NCI-H1436 (cell line): ENCODE measurements at regions not wholly inside any gene's neighbourhood (a gene's known extent, or its start where the extent isn't known, plus 50 kb on each side); places are given as distances from the start of the nearest gene placed in this dataset.

Source experiments
- DNase-seq: peaks from one replicate; lab custom pipeline; 2025; lab: John Stamatoyannopoulos, UW

DNA sequence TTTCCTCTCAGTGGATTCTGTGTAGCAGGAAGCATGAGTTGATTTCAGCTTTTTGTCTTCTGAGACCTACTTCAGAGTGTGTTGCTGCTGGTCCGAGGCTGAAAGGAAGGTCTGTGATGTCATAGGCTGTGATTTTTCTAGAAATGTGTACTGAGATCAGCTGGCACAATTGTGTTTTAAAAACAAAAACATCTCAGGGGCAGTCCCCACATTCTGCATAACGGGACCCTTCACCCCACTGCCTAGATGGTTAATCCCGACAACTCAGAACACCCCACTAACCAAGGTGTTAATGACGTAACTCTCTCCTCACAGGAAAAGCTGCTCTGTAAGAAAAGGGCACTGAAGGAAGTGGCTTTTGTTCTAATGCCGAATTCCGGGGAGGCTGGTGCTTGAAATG, 59.8 kb upstream of the PPP2R5A start:
- no peak for DNase-seq

DNA sequence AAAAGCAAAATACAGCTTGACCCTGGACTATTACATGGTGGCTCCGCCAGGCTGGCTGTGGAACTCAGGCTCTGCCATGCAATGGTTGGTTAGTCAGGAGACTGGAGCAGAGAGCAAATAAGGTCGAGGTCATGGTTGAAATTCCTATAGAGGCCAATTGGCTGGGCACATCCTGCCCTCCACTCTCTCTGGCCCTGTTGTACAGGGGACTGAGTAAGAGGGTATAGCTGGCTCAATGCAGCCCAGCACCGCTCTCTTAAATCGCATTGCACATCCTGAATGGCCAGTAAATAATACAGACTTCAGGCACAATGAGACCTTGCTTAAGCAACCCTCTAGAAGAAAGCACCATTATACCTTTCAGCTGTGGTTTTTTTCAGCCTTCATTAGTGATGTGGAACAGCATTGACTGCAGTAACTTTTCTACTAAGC, 59.3 kb upstream of the PPP2R5A start:
- DNase-seq = no peak

DNA sequence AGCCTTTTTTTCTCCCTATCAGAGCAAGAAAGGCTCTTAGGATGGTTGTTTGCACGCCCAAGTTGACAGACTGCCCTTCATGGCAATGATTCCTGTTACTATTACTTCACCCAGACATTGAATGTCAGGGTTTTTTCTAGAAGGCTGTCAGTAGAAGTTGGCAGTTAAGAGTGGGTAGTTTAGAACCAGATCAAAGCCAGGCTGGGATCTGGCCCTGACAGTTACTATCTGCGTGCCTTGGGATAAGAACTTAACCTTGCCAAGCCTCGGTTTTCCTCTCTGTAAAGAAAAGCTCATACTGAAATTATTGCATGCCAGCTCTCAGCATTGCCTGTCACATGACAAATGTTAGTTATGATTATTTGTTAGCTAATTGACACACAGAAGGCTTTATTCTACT, 58.7 kb upstream of the PPP2R5A start:
- DNase-seq = no peak

DNA sequence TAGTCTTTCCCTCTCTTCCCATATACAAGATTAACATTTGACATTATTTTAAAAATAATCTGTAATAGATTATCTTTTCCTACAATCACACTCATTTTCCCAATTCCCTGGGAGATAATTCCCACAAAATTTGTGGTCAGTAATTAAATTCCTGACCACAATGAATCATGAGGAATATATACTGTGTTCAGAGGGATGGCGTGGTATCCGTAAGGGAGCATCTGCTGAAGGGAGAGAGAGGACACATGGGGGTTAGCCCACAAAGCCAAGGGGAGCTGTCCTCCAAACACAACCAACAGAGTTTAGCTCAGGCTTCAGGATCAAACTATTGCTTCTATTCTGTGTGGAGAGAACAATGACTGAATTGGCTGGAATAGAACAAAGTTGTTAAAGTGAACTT, 57.1 kb upstream of the PPP2R5A start:
- DNase-seq = no peak

DNA sequence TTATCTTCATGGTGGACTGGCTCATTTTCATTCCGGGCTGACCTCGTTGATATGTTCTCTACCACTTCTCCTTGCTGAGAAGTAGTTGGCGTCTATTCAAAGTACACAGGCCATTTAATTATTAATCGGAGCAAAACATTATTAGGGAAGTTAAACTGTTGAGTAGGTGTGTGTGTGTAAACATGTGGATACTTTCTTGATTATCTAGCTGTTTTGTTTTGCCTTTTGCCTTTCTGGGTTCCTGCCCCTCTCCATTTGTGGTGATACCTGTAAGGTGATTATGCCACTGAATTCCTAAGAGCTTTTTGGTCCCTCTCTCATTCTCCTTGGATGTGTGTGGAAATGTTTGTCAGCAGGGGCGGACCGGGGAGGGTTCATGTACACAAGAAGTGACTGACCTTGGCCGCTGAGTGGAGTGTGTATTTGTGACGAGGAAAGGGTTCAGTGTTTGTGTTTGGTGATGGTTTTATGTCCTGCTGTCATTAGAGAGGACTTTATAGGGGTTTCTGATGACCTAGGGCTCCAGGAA, 56.6 kb upstream of the PPP2R5A start:
- DNase-seq = no peak

DNA sequence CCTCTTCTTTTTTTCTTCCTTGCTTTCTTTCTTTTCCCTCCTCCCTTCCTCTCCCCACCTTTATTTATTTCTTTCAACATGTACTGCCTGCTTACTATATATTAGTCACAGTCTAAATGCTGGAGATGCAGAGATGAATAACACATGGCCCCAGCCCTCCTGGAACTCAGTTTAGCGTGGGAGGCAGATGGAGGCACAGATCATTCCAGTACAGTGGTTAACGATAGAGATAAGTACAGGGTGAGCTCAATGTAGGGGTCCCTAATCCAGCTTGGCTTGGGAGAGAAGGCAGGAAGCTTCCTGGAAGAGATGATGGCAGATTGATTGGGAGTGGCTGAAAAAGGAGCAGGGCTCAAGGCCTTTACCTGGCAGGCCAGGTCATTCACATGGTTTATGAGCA, 55.6 kb upstream of the PPP2R5A start:
- no peak for DNase-seq

DNA sequence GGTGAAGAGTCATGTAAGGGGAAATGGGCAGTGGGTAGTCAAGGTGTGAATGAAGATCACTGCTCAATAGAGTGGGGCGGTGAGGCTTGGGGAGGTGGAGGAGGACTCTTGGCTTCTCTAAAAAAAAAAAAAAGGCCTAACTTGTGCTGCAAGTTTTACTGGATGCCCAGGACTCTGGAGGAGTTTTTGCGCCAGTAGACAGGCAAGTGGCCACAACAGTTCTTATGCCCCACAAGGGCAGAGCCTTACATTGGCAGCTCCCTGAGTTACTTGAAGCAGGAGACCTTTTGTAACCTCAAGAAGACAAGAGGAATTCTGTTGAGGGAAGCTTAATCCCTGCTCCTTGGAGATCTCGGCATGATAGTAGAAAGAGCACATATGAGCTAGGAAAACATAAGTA, 54.9 kb upstream of the PPP2R5A start:
- DNase-seq = no peak

DNA sequence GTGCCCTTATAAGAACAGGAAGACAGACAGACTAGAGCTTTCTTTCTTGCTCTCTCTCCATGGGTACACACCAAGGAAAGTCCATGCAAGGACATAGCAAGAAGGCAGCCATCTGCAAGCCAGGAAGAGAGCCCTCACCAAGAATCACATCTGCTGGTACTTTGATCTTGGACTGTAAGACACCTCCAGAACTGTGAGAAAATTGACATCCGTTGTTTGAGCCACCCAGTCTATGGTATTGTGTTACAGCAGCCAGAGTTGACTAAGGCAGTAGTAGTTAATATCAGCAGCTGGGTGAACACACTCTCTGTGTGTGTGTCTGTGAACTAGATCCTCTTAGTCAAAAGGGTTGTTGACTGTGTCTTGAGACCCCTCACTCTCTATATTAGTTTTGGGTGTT, 53.8 kb upstream of the PPP2R5A start:
- DNase-seq = no peak

DNA sequence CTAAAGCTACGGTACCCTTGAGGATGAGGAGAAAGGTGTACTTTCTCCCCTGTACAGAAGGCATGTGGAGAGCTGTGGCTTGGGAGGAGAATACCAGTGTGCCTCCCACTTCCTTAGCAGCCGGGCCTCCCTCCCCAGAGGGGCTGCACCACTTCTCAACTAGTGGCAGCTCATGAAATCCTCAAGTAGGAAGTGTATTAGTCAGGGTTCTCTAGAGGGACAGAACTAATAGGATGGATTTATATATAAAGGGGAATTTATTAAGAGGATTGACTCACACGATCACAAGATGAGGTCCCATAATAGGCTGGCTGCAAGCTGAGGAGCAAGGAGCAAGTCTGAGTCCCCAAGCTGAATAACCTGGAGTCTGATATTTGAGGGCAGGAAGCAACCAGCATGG, 53.1 kb upstream of the PPP2R5A start:
- DNase-seq = no peak

DNA sequence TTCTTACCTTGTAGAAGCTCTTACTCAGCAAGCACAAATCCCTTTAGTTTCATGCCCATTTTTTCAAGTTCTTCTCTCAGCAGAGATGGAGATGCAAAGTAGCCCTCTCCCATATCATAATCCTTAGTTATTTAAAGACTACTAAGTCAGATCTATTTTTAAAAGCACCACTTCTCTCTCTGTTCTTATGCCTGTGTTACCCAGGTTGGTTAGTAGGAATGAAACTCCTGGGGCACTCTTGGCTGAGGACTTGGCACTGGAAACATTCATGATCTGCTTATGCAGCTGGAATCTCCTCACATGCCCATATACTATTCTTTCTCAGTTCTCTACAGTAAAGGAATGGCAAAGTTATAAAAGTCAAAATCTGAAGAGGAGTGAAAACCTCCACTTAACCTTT, 51.9 kb upstream of the PPP2R5A start:
- no peak for DNase-seq

DNA sequence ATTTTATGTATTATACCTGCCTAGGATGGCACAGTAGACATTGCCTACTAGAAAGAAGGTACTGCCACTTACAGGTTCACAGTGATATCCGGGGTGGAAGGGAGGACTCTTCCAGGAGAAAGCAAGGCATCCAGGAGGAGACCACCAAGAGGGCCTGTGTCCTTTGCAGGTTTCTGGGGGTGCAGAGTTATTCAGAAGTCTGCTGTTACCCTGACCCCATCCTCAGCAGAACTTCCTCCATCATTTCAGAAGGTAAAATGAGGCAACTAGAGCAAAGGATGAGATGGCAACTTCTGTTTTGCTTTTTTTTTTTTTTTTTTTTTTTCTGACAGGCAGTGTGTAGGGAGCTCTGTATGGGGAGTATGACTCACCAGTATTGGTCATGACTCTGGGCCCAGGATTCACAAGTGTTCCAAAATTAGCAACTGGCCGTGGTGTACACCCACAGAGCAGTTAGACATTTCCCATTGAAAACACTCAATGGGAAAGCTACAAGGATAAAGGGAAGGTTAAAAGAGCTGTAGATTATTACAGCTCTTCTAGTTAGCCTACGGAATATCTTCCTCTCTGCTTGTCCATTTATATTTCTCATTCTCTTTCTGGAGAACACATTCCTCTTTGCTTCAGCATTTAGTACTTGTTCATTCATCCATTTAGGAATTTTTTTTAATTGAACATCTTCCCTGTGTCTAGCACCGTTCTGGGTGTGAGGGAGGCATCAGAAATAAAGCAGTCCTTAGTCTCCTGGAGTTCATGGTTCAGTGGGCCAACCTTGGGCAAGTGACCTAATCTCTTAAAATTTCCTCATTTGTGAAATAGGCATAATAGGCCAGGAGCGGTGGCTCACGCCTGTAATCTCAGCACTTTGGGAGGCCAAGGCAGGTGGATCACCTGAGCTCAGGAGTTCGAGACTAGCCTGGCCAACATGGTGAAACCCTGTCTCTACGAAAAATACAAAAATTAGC, 50.5 kb upstream of the PPP2R5A start:
- DNase-seq = no peak
